ENCODE measurements at regions not wholly inside any gene's neighbourhood (a gene's known extent, or its start where the extent isn't known, plus 50 kb on each side); places are given as distances from the start of the nearest gene placed in this dataset.

DNA sequence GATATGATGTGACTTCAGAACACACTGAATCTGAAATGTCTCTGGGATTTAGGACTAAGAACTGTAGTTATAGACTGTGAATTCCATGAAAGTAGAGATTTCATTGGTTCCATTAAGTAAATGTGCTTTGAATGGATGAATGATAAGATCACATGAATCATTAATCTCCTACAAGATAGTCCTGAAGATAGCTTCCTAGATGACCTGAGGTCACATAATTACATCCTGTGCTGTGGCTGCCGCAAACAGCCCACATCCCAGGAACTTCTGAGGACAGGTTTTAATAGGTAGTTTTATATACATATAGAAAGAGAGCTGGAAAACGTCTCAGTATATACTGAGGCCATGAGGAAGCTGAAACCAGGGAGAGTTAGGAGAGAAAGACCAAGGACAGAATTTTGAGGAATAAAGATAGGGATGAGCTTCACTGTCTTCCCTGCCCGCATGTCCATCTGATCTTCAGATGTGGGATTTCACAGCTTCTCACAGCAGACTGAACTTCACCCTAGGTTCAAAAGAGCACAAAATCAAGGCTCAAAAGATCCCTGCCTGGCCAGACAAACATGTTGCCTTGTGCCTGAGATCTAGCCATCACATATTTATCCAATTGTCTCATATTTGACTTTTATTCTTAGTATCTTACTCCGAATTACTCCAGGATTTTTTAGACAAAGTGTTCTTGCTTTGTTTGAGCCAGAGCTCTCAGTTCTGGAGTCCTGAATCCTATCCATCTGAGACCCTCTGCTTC is 188.2 kb downstream of the IRS1 start:
- TF ChIP-seq, protein P1, sequence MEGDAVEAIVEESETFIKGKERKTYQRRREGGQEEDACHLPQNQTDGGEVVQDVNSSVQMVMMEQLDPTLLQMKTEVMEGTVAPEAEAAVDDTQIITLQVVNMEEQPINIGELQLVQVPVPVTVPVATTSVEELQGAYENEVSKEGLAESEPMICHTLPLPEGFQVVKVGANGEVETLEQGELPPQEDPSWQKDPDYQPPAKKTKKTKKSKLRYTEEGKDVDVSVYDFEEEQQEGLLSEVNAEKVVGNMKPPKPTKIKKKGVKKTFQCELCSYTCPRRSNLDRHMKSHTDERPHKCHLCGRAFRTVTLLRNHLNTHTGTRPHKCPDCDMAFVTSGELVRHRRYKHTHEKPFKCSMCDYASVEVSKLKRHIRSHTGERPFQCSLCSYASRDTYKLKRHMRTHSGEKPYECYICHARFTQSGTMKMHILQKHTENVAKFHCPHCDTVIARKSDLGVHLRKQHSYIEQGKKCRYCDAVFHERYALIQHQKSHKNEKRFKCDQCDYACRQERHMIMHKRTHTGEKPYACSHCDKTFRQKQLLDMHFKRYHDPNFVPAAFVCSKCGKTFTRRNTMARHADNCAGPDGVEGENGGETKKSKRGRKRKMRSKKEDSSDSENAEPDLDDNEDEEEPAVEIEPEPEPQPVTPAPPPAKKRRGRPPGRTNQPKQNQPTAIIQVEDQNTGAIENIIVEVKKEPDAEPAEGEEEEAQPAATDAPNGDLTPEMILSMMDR (conservative IDR thresholded peaks at IDR 0.05) = no peak
- no peak overlapping the region for H3K27ac ChIP-seq

DNA sequence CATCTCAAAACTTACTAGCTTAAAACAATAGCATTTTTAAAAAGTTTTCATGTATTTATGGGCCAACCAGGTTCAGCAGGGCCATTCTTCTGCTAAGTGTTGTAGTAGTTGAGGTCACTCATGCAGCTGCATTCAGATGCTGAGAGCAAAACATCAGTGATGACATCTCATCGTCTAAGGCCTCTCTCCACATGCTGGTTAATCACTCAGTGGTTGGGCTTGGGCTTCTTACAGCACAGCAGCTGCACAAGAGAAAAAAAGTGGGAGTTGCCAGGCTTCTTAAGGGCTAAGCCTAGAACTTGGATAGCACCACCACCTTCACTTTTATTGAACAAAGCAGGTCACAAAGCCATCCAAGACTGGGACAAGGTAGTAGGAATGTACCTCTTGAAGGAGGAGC is 190.3 kb downstream of the IRS1 start:
- no peak overlapping the region for H3K27ac ChIP-seq
- TF ChIP-seq, protein P1 (conservative IDR thresholded peaks at IDR 0.05) = no peak

DNA sequence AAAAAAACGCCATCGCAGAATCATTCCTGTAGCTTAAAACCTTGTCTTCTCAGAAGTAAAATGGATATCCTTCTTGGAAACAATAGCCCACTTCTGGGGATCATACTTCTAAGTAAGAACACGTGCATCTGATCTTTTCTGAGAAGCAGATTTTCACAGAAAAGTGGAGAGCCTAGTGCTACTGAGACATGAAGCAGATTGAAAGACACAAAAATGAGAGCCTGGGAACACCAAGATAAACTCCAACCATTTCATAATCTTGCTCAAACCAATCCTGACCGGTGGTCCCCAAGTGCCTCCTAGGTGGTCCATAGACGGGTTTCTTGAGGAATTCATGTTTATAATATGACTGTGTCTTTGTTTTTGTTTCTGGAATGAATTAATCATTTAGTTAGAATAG is 191.2 kb downstream of the IRS1 start:
- H3K27ac ChIP-seq = no peak overlapping the region
- TF ChIP-seq, protein P1 (conservative IDR thresholded peaks at IDR 0.05) = no peak

DNA sequence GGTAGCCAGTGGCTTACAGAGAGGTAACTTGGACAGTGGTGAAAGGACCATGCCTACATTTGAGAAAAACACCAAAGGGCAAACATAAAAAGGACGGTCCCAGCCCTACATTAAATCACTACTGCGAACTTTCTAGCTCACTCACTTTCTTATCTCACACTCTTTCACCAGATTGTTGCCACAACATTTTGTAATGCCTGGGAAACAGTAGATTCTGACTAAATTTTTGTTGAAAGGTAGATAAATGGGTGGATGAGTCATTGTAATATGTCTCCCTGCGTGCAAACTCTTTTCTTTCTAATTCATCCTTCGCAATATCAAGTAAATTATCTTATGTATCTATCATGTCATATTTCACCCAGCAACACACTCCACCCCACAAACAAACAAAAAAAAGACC is 192.2 kb downstream of the IRS1 start:
- H3K27ac ChIP-seq = no peak overlapping the region
- TF ChIP-seq, protein P1 (conservative IDR thresholded peaks at IDR 0.05) = no peak

DNA sequence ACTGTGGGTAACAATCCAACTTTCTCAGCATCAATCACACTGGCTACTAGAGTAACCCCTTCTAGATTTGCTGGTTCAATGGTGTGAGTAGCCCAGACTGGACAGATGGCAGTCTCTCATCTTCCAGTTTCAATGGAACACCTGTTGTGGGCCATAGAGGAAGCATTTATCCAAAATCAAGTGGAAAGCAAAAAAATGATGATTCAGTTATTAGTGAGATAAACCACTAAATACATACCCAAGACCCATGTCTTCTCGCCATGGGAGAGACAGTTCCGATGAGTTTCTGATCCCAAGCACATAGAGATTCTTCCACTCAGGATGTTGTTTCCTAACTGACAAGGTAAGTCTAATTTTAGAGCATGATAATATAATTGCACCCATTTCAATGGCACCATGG is 194.0 kb downstream of the IRS1 start:
- TF ChIP-seq, protein P1 (conservative IDR thresholded peaks at IDR 0.05) = no peak

DNA sequence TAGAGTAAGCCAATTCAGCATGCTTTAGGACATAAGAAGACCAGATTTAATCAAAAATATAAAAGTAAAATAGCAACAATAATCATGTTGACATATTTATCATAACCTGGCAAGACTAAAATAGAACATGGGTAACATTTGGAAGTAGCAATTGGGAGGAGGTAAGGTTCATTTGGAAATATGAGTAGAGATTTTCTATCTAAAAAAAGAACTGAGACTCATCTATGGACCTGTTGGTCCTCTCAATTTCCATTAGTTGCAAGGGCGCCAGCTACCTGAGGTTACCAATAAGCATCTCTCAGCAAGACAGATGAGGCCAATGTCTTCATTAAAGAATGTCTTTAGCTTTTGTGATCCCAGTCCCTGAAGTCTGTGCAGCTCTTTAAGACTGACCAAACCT is 196.0 kb downstream of the IRS1 start:
- no peak overlapping the region for H3K27ac ChIP-seq
- TF ChIP-seq, protein P1 (conservative IDR thresholded peaks at IDR 0.05) = no peak

More for the DNA sequence above, 194.0 kb downstream of the IRS1 start:
- no peak overlapping the region for H3K27ac ChIP-seq

DNA sequence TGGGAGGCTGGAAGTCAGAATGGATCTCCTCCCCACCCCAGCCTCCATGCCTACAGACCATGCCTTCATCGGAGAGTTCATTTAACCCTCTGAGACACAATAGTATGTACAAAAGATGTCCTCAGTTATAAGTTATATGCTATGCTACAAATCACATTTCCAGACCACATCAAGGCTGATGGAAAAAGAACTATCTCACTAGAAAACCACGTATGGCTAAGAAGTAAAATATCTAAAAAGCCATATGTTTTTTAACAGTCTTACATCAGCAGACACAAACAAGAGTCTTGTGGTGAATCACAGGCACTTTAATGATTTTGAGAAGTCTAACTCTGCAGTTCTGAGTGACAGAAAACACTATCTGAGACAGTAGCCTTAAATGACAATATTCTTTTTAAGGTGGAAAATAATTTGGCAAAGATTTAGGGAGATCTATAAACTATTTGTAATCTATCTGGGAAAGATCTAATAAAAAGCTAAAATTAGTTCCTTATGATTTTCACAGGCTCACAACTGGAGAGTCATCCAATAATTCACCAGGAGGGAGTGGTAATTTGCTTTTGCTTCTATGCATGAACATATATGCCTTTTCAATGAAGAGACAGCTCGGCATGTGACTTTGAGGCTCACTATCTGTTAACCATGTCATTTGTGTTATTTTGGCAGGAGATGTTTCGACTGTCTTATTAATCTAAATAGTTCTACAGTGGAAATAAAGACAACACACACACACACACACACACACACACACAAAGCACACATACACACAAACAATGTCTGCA is 197.5 kb downstream of the IRS1 start:
- H3K27ac ChIP-seq = no peak overlapping the region
- TF ChIP-seq, protein P1 (conservative IDR thresholded peaks at IDR 0.05) = no peak

Measured in VCaP (cell line).